Panc1 (cell line): ENCODE measurements at regions not wholly inside any gene's neighbourhood (a gene's known extent, or its start where the extent isn't known, plus 50 kb on each side); places are given as distances from the start of the nearest gene placed in this dataset.

Experiments
- ATAC-seq: fragments of 200-7000 bp; cut with Tn5 transposase; 2 replicates; pipeline ENCODE4 v1.9.1; 2020; ENCODE audit warnings: mild to moderate bottlenecking, moderate library complexity
- BruUV-seq: library from RNA; stranded (reverse); fragments of 400-500 nt; replicated peaks from 2 replicates; lab custom pipeline; 2021; lab: Mats Ljungman, UMichigan
- CTCF ChIA-PET: fragments of 300-600 bp; sonication (Branson Sonifier 250); formaldehyde crosslinking; loops from one replicate; lab custom pipeline; 2022; ENCODE audit warnings: antibody characterized with exemption; lab: Charles Lee
- POLR2A ChIA-PET: fragments of 300-600 bp; sonication (Branson Sonifier 250); formaldehyde crosslinking; loops from one replicate; lab custom pipeline; 2022; ENCODE audit warnings: antibody characterized with exemption; lab: Charles Lee
- DNase-seq: peaks from one replicate; pipeline ENCODE4 v3.0.0-alpha.2; 2010; ENCODE audit warnings: low read depth, low spot score
- H3K27ac ChIP-seq: 2 replicates; pipeline ENCODE4 v1.5.1; 2011; ENCODE audit warnings: mild to moderate bottlenecking, low read length, inconsistent platforms
- H3K27me3 ChIP-seq: fragments of 200-500 bp; sonication (Bioruptor generic); 2 replicates; pipeline ENCODE4 v1.6.0; 2014; ENCODE audit warnings: low read length, inconsistent platforms; ENCODE audit not compliant: control insufficient read depth, insufficient read depth
- H3K36me3 ChIP-seq: fragments of 200-500 bp; sonication (Bioruptor generic); 2 replicates; pipeline ENCODE4 v1.5.1; 2014; ENCODE audit warnings: inconsistent platforms, mild to moderate bottlenecking, low read length, moderate library complexity; ENCODE audit not compliant: control insufficient read depth, insufficient read depth
- H3K4me1 ChIP-seq: 2 replicates; pipeline ENCODE4 v1.5.1; 2011; ENCODE audit warnings: inconsistent platforms, mild to moderate bottlenecking, low read length, moderate library complexity; ENCODE audit not compliant: control insufficient read depth, insufficient read depth
- H3K4me3 ChIP-seq, 2 experiments: 2 replicates each; pipeline ENCODE4 v1.5.1; 2011 to 2012; ENCODE audit warnings: low read depth in 2 of 2, low read length in 2 of 2, mild to moderate bottlenecking in 2 of 2, inconsistent platforms in 1 of 2, moderate library complexity in 1 of 2
- H3K9me3 ChIP-seq: fragments of 200-500 bp; sonication (Bioruptor generic); 2 replicates; pipeline ENCODE4 v1.5.1; 2014; ENCODE audit warnings: low read depth, mild to moderate bottlenecking, inconsistent platforms, low read length, moderate library complexity; ENCODE audit not compliant: control insufficient read depth, insufficient read depth
- POLR2AphosphoS5 ChIP-seq: IDR thresholded peaks from 2 replicates; pipeline ENCODE4 v1.6.1; 2012; ENCODE audit warnings: mild to moderate bottlenecking, low read depth, low read length, moderate library complexity
- SIN3A ChIP-seq: IDR thresholded peaks from 2 replicates; pipeline ENCODE4 v1.6.1; 2012; ENCODE audit warnings: low read depth, mild to moderate bottlenecking, low read length, moderate library complexity, borderline replicate concordance; ENCODE audit not compliant: insufficient read depth
- TCF7L2 ChIP-seq: IDR thresholded peaks from 2 replicates; pipeline ENCODE4 v1.6.1; 2011; ENCODE audit warnings: mild to moderate bottlenecking, low read depth, low read length, inconsistent platforms
- in situ Hi-C: cut with HindIII; loops from 2 replicates; pipeline ENCODE4 v1.10.0; 2016; ENCODE audit warnings: low sequenced_read_pairs, low pct_unique_long_range_greater_than_20kb
- intact Hi-C: fragments of 100-400 bp; cut with micrococcal nuclease; formaldehyde crosslinking; loops from one replicate; pipeline ENCODE4 v1.10.0; 2022; ENCODE audit not compliant: unreplicated experiment
- TF ChIP-seq, protein P1 (sequence below), 2 experiments: IDR thresholded peaks; 2 replicates each; pipeline ENCODE4 v1.6.1; 2011 to 2012; ENCODE audit warnings: low read depth in 2 of 2, control low read depth in 1 of 2, low read length in 1 of 2, mild to moderate bottlenecking in 1 of 2, moderate library complexity in 1 of 2; ENCODE audit not compliant: insufficient read depth in 1 of 2
- TF ChIP-seq, protein P2 (sequence below): fragments of 450-650 bp; IDR thresholded peaks from 2 replicates; pipeline ENCODE4 v1.5.1; 2017; ENCODE audit warnings: mild to moderate bottlenecking

DNA sequence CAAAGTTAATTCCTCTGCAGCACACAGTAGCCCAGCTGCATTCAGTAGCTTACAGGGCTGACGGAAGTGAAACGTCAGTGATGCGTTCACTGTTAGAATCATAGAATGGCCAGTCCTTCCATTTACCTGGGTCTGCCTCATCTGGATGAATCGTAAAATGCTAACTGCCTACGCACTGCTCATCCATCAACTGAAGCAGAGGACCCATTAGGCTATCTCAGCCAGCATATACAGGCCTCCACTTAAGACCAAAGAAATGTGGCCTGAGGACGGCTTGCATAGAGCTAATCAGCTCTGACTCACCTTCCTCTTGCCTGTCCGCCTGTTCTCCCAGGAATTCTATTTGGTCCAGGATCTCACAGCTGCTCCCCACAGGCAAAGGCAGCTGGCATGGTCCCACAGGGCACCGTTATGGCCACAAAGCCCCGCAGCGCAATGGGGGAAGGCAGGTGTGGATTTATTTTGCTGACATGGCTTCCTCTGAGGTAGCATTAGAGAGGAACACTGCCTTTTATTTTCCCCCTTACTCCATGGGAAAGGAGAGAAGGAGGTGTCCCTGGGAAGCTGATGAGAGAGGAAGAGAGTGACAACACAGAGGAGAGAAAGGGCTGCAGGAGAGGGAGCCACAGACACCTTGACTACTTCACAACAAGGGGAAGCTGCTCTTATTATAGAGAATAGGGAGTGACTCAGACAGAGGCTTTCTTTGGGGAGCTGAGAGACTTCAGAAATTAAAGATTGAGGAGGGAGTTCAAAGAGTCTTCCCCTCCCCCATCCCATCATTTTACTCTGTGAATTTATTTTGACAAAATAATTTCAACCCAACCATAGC is 177.6 kb downstream of the HHIPL2 start:
- no peaks in the 10 kb centered on the region for H3K4me1 ChIP-seq
- no peak for DNase-seq
- H3K4me3 ChIP-seq: no peak overlapping the region
- TF ChIP-seq POLR2AphosphoS5 (no peak), TCF7L2 (no peak), SIN3A (no peak)
- TF ChIP-seq, protein P1, sequence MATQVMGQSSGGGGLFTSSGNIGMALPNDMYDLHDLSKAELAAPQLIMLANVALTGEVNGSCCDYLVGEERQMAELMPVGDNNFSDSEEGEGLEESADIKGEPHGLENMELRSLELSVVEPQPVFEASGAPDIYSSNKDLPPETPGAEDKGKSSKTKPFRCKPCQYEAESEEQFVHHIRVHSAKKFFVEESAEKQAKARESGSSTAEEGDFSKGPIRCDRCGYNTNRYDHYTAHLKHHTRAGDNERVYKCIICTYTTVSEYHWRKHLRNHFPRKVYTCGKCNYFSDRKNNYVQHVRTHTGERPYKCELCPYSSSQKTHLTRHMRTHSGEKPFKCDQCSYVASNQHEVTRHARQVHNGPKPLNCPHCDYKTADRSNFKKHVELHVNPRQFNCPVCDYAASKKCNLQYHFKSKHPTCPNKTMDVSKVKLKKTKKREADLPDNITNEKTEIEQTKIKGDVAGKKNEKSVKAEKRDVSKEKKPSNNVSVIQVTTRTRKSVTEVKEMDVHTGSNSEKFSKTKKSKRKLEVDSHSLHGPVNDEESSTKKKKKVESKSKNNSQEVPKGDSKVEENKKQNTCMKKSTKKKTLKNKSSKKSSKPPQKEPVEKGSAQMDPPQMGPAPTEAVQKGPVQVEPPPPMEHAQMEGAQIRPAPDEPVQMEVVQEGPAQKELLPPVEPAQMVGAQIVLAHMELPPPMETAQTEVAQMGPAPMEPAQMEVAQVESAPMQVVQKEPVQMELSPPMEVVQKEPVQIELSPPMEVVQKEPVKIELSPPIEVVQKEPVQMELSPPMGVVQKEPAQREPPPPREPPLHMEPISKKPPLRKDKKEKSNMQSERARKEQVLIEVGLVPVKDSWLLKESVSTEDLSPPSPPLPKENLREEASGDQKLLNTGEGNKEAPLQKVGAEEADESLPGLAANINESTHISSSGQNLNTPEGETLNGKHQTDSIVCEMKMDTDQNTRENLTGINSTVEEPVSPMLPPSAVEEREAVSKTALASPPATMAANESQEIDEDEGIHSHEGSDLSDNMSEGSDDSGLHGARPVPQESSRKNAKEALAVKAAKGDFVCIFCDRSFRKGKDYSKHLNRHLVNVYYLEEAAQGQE (IDR thresholded peaks at IDR 0.05; ENCODE audit: insufficient read depth in 1 of 2, low read depth in 2 of 2, low read length in 1 of 2): no peak
- TF ChIP-seq, protein P2, sequence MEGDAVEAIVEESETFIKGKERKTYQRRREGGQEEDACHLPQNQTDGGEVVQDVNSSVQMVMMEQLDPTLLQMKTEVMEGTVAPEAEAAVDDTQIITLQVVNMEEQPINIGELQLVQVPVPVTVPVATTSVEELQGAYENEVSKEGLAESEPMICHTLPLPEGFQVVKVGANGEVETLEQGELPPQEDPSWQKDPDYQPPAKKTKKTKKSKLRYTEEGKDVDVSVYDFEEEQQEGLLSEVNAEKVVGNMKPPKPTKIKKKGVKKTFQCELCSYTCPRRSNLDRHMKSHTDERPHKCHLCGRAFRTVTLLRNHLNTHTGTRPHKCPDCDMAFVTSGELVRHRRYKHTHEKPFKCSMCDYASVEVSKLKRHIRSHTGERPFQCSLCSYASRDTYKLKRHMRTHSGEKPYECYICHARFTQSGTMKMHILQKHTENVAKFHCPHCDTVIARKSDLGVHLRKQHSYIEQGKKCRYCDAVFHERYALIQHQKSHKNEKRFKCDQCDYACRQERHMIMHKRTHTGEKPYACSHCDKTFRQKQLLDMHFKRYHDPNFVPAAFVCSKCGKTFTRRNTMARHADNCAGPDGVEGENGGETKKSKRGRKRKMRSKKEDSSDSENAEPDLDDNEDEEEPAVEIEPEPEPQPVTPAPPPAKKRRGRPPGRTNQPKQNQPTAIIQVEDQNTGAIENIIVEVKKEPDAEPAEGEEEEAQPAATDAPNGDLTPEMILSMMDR: no peak
- no peak overlapping the region for H3K27ac ChIP-seq
- no peak for ATAC-seq
- H3K9me3 ChIP-seq: no peaks in the 10 kb centered on the region
- POLR2A ChIA-PET: no interaction called here
- intact Hi-C loops (no loop called here), in situ Hi-C loops (no loop called here)
- H3K27me3 ChIP-seq: no peaks in the 10 kb centered on the region
- no peaks in the 10 kb centered on the region for H3K36me3 ChIP-seq
- CTCF ChIA-PET: no interaction called here
- BruUV-seq: no TSS peak

DNA sequence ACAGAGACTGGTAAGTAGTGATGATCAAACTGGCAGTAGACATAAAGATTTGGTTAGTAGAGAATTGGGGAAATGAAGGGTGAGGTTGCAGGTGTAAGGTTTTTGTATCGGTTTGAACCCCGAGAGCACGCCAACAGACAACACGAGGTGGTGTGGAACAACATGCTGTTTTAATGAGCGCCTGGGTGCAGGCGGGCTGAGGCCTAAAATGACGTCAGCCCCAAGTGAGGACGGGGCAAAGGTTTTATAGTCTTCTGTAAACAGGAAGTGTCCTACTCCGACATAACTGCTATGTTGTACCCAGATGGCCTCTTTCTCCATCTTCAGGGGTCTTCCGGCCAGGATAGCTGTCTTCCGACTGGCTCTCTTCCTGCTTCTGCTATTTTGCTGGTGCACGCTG is 178.8 kb downstream of the HHIPL2 start:
- in situ Hi-C loops: no loop called here
- POLR2A ChIA-PET: no interaction called here
- ATAC-seq (no peak), DNase-seq (no peak)
- H3K4me1 ChIP-seq: no peaks in the 10 kb centered on the region
- H3K36me3 ChIP-seq: no peaks in the 10 kb centered on the region
- no TSS peak for BruUV-seq
- intact Hi-C loops: no loop called here
- CTCF ChIA-PET: no interaction called here
- no peaks in the 10 kb centered on the region for H3K9me3 ChIP-seq
- H3K27ac ChIP-seq: no peak overlapping the region
- TF ChIP-seq, protein P2: no peak
- TF ChIP-seq SIN3A (no peak), POLR2AphosphoS5 (no peak), TCF7L2 (no peak)
- TF ChIP-seq, protein P1 (IDR thresholded peaks at IDR 0.05; ENCODE audit: insufficient read depth in 1 of 2, low read depth in 2 of 2, low read length in 1 of 2): no peak
- H3K27me3 ChIP-seq: no peaks in the 10 kb centered on the region
- H3K4me3 ChIP-seq: no peak overlapping the region
